Ovary (tissue), 7 donors: ENCODE measurements at regions not wholly inside any gene's neighbourhood (a gene's known extent, or its start where the extent isn't known, plus 50 kb on each side); places are given as distances from the start of the nearest gene placed in this dataset.

Experiments used
- DNase-seq, 5 donors: peaks; one replicate each; pipeline ENCODE4 v3.0.0-alpha.2; 2019 to 2020
- H3K27ac ChIP-seq, 2 donors: fragments of 200-600 bp; one replicate each; pipeline versions ENCODE4 v1.5.1 to v1.8.0; 2019 to 2022
- H3K27me3 ChIP-seq: fragments of 200-600 bp; one replicate; pipeline ENCODE4 v1.8.0; 2022
- H3K36me3 ChIP-seq: fragments of 200-600 bp; sonication (generic); one replicate; pipeline ENCODE4 v1.5.1; 2019
- H3K4me1 ChIP-seq: one replicate; pipeline ENCODE4 v1.8.1; 2013; ENCODE audit warnings: mild to moderate bottlenecking, moderate library complexity; ENCODE audit not compliant: insufficient read depth
- H3K4me3 ChIP-seq: fragments of 200-600 bp; sonication (generic); one replicate; pipeline ENCODE4 v1.5.1; 2017
- H3K9me3 ChIP-seq, 2 donors: fragments of 200-600 bp in 1 of 2; sonication (generic) in 1 of 2; one replicate each; pipeline versions ENCODE4 v1.5.1 to v1.8.1; 2013 to 2019; ENCODE audit warnings: mild to moderate bottlenecking in 1 of 2, moderate library complexity in 1 of 2
- EP300 ChIP-seq: sonication (generic); formaldehyde crosslinking; IDR thresholded peaks from one replicate; pipeline ENCODE4 v1.6.1; 2017; ENCODE audit warnings: antibody characterized with exemption
- POLR2A ChIP-seq: fragments of 450-650 bp; IDR thresholded peaks from one replicate; pipeline ENCODE4 v1.6.1; 2017; ENCODE audit warnings: antibody characterized with exemption, mild to moderate bottlenecking, moderate library complexity
- WGBS, 3 donors: extraction: QIAGEN DNeasy Blood & Tissue Kit in 1 of 3; methylation state at CpG; one replicate each; pipeline versions ENCODE4 v1.1.5 to v1.1.7; 2013 to 2017; 5-methylcytosine and 5-hydroxymethylcytosine counted together
- intact Hi-C, 4 donors: fragments of 100-400 bp; cut with DNase I; formaldehyde crosslinking; loops; one replicate each; pipeline versions ENCODE4 v1.11.0 to v1.15.1; 2022 to 2023
- TF ChIP-seq, protein P1 (sequence below), 3 donors: fragments of 450-650 bp in 2 of 3; fragments of 200-600 bp in 1 of 3; IDR thresholded peaks; one replicate each; pipeline versions ENCODE4 v1.5.1 to v1.8.0; 2016 to 2022; ENCODE audit warnings: antibody characterized with exemption in 3 of 3, mild to moderate bottlenecking in 1 of 3
- donor health status: DM: no; HTN: no; CAD: no; lungs with moderate emphysema.
- donor health status: DM: no; HTN: no; CAD: no.
- donor health status: Bipolar disorder and iron deficiency.
- donor health status: DM: no; HTN: no; CAD: no.
- donor health status: DM: yes; HTN: yes; CAD: no.

DNA sequence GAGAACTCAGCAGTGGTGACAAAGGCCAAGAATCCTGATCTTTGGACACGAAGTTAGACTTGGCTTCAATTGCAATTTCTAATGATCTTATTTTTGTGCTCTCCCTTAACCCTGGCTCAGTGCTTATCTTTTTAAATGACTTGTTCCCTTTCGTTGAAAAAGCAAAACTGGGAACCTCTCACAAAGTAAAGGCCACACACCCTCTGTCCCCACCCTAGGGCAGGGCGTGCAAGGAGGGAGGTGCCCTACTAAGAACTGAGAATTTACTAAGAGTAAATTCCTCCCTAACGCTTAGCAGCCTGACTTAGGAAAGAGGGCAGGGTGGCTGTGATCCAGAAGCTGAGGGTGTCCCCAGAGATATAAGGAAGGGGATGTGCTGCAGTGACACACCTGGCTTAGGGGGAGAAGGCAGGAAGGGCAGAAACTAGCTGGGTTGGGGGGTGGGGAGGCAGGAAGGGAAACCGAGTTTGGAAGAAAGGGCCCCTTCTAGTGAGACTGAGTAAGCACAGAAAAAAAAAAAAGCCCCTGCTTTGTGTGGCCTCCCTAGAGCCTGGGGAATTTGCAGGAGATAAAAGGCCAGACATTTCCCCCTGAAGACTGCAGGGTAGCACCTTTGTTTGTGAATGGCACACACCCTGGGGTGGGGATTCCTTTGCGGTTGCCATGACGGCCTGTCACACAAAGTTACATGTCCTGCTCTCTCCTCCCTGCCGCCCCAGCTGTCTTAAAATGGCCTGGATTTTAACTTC lies 435.1 kb downstream of the EFNB2 start:
- Histone ChIP-seq H3K27ac (no peak overlapping the region), H3K4me3 (no peak overlapping the region), H3K4me1 (no peaks in the 10 kb centered on the region), H3K27me3 (no peaks in the 10 kb centered on the region), H3K36me3 (no peaks in the 10 kb centered on the region), H3K9me3 (no peaks in the 10 kb centered on the region)
- TF ChIP-seq POLR2A: no peak
- TF ChIP-seq EP300: no peak
- TF ChIP-seq, protein P1, sequence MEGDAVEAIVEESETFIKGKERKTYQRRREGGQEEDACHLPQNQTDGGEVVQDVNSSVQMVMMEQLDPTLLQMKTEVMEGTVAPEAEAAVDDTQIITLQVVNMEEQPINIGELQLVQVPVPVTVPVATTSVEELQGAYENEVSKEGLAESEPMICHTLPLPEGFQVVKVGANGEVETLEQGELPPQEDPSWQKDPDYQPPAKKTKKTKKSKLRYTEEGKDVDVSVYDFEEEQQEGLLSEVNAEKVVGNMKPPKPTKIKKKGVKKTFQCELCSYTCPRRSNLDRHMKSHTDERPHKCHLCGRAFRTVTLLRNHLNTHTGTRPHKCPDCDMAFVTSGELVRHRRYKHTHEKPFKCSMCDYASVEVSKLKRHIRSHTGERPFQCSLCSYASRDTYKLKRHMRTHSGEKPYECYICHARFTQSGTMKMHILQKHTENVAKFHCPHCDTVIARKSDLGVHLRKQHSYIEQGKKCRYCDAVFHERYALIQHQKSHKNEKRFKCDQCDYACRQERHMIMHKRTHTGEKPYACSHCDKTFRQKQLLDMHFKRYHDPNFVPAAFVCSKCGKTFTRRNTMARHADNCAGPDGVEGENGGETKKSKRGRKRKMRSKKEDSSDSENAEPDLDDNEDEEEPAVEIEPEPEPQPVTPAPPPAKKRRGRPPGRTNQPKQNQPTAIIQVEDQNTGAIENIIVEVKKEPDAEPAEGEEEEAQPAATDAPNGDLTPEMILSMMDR (IDR thresholded peaks at IDR 0.05): no peak
- DNase-seq: no peak
- intact Hi-C loops: no loop called here
- WGBS, 3 donors: 63 to 65% (median 63%) methylated on average over 8 of the region's 8 CpGs

DNA sequence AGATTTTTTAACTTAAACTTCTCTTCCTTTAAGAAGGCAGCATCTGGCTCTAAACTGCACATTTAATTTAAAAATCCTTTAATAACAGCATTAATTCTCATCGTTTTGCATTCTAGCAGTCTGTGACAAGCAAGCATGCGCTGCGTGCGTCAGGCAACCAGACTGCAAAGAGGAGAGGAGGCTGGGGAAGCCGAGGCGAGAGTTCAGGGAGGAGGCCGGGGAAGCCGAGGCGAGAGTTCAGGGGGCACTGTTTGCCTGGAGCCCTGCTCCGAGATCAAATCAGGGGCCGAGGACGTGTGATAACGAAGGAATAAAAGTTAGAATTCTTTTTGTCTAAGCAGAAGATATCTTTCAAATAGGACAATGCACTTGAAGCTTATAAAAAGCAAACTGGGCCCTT lies 435.7 kb downstream of the EFNB2 start:
- H3K27ac ChIP-seq: no peak overlapping the region
- H3K36me3 ChIP-seq: no peaks in the 10 kb centered on the region
- intact Hi-C loops: no loop called here
- no peaks in the 10 kb centered on the region for H3K4me1 ChIP-seq
- DNase-seq: no peak
- WGBS, 3 donors: 82 to 91% (median 85%) methylated on average over 13 of the region's 13 CpGs
- TF ChIP-seq, protein P1 (IDR thresholded peaks at IDR 0.05): no peak
- TF ChIP-seq EP300: no peak
- TF ChIP-seq POLR2A: no peak
- no peaks in the 10 kb centered on the region for H3K9me3 ChIP-seq
- no peak overlapping the region for H3K4me3 ChIP-seq
- H3K27me3 ChIP-seq: no peaks in the 10 kb centered on the region

DNA sequence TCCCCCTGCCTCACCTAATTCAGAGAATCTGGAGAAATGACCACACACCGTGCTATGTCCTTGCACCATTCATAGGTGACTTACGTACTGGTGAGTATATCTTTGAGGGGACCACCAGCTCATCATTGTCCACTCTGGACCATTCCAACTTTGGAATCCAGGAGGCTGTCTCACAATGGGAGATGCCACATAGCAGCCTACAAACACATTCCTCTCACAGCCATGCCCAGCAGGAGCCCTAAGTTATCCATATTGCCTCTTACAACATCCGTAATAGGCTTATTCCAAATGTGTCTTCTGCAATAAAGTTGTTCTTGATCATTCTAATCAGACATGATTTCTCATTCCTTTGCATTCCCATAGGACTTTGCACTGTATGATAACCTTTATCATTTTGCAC lies 436.7 kb downstream of the EFNB2 start:
- Histone ChIP-seq H3K4me3 (no peak overlapping the region), H3K9me3 (no peaks in the 10 kb centered on the region), H3K4me1 (no peaks in the 10 kb centered on the region), H3K27ac (no peak overlapping the region), H3K27me3 (no peaks in the 10 kb centered on the region), H3K36me3 (no peaks in the 10 kb centered on the region)
- WGBS, 3 donors: 94 to 98% (median 97%) methylated on average over 3 of the region's 3 CpGs
- DNase-seq: no peak
- TF ChIP-seq, protein P1 (IDR thresholded peaks at IDR 0.05): no peak
- TF ChIP-seq EP300 (no peak), POLR2A (no peak)
- intact Hi-C loops: no loop called here

DNA sequence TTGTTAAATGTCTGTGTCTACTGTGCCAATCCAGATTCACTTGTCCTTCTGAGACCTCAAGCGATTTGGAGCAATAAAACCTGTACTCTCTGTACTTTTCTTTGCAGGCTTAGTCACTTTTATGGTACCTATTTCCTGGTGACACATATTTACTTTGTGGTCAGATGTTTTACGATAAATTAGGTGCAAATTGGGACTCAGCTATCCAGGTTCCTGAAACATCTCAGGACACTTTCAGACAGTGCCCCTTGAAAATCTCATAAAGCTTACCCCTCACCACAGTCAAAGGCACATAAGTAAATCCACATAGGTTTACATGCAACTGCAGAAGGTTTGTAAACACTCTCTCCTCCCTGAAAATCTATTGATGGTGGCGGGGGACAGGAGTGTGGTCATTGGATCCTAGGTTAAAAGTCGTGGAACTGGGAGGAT lies 438.8 kb downstream of the EFNB2 start:
- no peaks in the 10 kb centered on the region for H3K27me3 ChIP-seq
- intact Hi-C loops: no loop called here
- H3K36me3 ChIP-seq: no peaks in the 10 kb centered on the region
- no peaks in the 10 kb centered on the region for H3K9me3 ChIP-seq
- no peaks in the 10 kb centered on the region for H3K4me1 ChIP-seq
- H3K4me3 ChIP-seq: no peak overlapping the region
- H3K27ac ChIP-seq: no peak overlapping the region
- 70 to 82% (median 78%) methylated on average over 4 of the region's 4 CpGs for WGBS, 3 donors
- TF ChIP-seq POLR2A: no peak
- no peak for TF ChIP-seq EP300
- TF ChIP-seq, protein P1 (IDR thresholded peaks at IDR 0.05): no peak
- no peak for DNase-seq
